D341Med (cell line): ENCODE measurements at regions not wholly inside any gene's neighbourhood (a gene's known extent, or its start where the extent isn't known, plus 50 kb on each side); places are given as distances from the start of the nearest gene placed in this dataset.

Source experiments
- DNase-seq: peaks from one replicate; pipeline ENCODE4 v3.0.0; 2012; ENCODE audit warnings: low spot score

GRCh38 chr15:38888701-38889221 is 324.1 kb upstream of the RASGRP1 start:
- DNase-seq: no peak

GRCh38 chr15:38890194-38890593 is 325.6 kb upstream of the RASGRP1 start:
- DNase-seq: no peak

GRCh38 chr15:38893925-38894242 is 329.3 kb upstream of the RASGRP1 start:
- DNase-seq: no peak

GRCh38 chr15:38894243-38894948 is 329.8 kb upstream of the RASGRP1 start:
- no peak for DNase-seq

GRCh38 chr15:38895326-38896255 is 331.0 kb upstream of the RASGRP1 start:
- no peak for DNase-seq

GRCh38 chr15:38896647-38897046 is 332.0 kb upstream of the RASGRP1 start:
- DNase-seq: no peak

- no peak for DNase-seq
Observed at GRCh38 chr15:38897551-38897950, 332.9 kb upstream of the RASGRP1 start.

- no peak for DNase-seq
Observed at GRCh38 chr15:38898236-38898635, 333.6 kb upstream of the RASGRP1 start.

GRCh38 chr15:38899300-38899699 is 334.7 kb upstream of the RASGRP1 start:
- no peak for DNase-seq

GRCh38 chr15:38904298-38904697 is 339.7 kb upstream of the RASGRP1 start:
- DNase-seq: no peak

- no peak for DNase-seq
Observed at GRCh38 chr15:38905632-38906031, 341.0 kb upstream of the RASGRP1 start.

- DNase-seq: no peak
Observed at GRCh38 chr15:38920966-38921365, 356.4 kb upstream of the RASGRP1 start.

GRCh38 chr15:38921471-38921870 is 356.9 kb upstream of the RASGRP1 start:
- DNase-seq: no peak

- DNase-seq: no peak
Observed at GRCh38 chr15:38928431-38928830, 363.8 kb upstream of the RASGRP1 start.

- DNase-seq: no peak
Observed at GRCh38 chr15:38930851-38931572, 366.4 kb upstream of the RASGRP1 start.

GRCh38 chr15:38941399-38941953 is 376.9 kb upstream of the RASGRP1 start:
- DNase-seq: no peak

- no peak for DNase-seq
Observed at GRCh38 chr15:38944536-38944935, 379.9 kb upstream of the RASGRP1 start.

GRCh38 chr15:38945551-38946298 is 381.1 kb upstream of the RASGRP1 start:
- no peak for DNase-seq

- no peak for DNase-seq
Observed at GRCh38 chr15:38954090-38954489, 389.5 kb upstream of the RASGRP1 start.

GRCh38 chr15:38961456-38961855 is 396.8 kb upstream of the RASGRP1 start:
- DNase-seq: no peak

GRCh38 chr15:38961931-38962330 is 397.3 kb upstream of the RASGRP1 start:
- DNase-seq: no peak
